ENCODE measurements at regions not wholly inside any gene's neighbourhood (a gene's known extent, or its start where the extent isn't known, plus 50 kb on each side); places are given as distances from the start of the nearest gene placed in this dataset.

- H3K27ac ChIP-seq (ENCODE audit: insufficient read depth, low read depth, low read length): no peak overlapping the region
- FAIRE-seq (no peak), DNase-seq (ENCODE audit: low read depth, low spot score) (no peak)
- H3K9me1 ChIP-seq (replicated peaks; ENCODE audit: control insufficient read depth, extremely low read depth, insufficient read depth, low read length): no peaks in the 10 kb centered on the region
- TF ChIP-seq GATA2 (IDR thresholded peaks at IDR 0.05; ENCODE audit: insufficient read depth, insufficient read length, low read depth, low read length) (no peak), POLR2A (IDR thresholded peaks at IDR 0.05; ENCODE audit: low read depth, low read length) (no peak), POLR2AphosphoS5 (IDR thresholded peaks at IDR 0.05; ENCODE audit: insufficient read depth, low read depth, low read length) (no peak), CTCF (IDR thresholded peaks at IDR 0.05; ENCODE audit: extremely low read depth in 1 of 2, insufficient read depth in 1 of 2, low read depth in 1 of 2, low read length in 2 of 2) (no peak), EZH2 (IDR thresholded peaks at IDR 0.05; ENCODE audit: borderline replicate concordance, low read depth, low read length, severe bottlenecking) (no peak), MYC (IDR thresholded peaks at IDR 0.05; ENCODE audit: low read depth, low read length) (no peak), FOS (IDR thresholded peaks at IDR 0.05; ENCODE audit: borderline replicate concordance, insufficient read depth, low read length) (no peak), JUN (IDR thresholded peaks at IDR 0.05; ENCODE audit: borderline replicate concordance, insufficient read depth, insufficient read length, low read depth) (no peak), MAX (IDR thresholded peaks at IDR 0.05; ENCODE audit: insufficient read depth, insufficient read length) (no peak)
- H3K27me3 ChIP-seq (ENCODE audit: control insufficient read depth in 2 of 2, insufficient read depth in 2 of 2, low read length in 2 of 2): no peaks in the 10 kb centered on the region
- no peak overlapping the region for H3K4me2 ChIP-seq (ENCODE audit: insufficient read depth, low read length)
- H3K36me3 ChIP-seq (ENCODE audit: control insufficient read depth in 2 of 2, extremely low read depth in 1 of 2, insufficient read depth in 2 of 2, low read length in 2 of 2): no peaks in the 10 kb centered on the region
- CTCF ChIA-PET: no interaction called here
- BruUV-seq (replicated peaks): no TSS peak
- no peaks in the 10 kb centered on the region for H4K20me1 ChIP-seq (replicated peaks; ENCODE audit: control insufficient read depth, extremely low read depth, insufficient read depth, low read length)
- H2AFZ ChIP-seq (ENCODE audit: low read depth, low read length): no peak overlapping the region
- no peak overlapping the region for H3K9ac ChIP-seq (replicated peaks; ENCODE audit: extremely low read depth, insufficient read depth, low read length)
- dilution Hi-C loops (cut with MboI; ENCODE audit: extremely low pct_ligation_motif_present, low sequenced_read_pairs): no loop called here
- H3K4me3 ChIP-seq (replicated peaks in 1 of 3; ENCODE audit: insufficient read depth in 1 of 3, low read depth in 1 of 3, low read length in 3 of 3): no peak overlapping the region
- no peaks in the 10 kb centered on the region for H3K9me3 ChIP-seq (replicated peaks; ENCODE audit: control insufficient read depth, insufficient read depth, low read length)
- no peaks in the 10 kb centered on the region for H3K4me1 ChIP-seq (ENCODE audit: control insufficient read depth, extremely low read depth, insufficient read depth, low read length)
- intact Hi-C loops (cut with micrococcal nuclease): no loop called here
- POLR2A ChIA-PET: no interaction called here
- H3K79me2 ChIP-seq (ENCODE audit: control insufficient read depth, insufficient read depth, low read length): no peaks in the 10 kb centered on the region
These were observed 465.7 kb downstream of the HAPSTR1 start for GRCh38 chr16:9556949-9557665.
